Neural cell (in vitro differentiated cells): ENCODE measurements at regions not wholly inside any gene's neighbourhood (a gene's known extent, or its start where the extent isn't known, plus 50 kb on each side); places are given as distances from the start of the nearest gene placed in this dataset.

Experiments
- H2AFZ ChIP-seq: fragments of 200-600, 300-800 bp; sonication (generic), shearing (Covaris generic); 2 replicates; pipeline ENCODE4 v1.6.0; 2014; ENCODE audit warnings: low read depth, mild to moderate bottlenecking, antibody characterized with exemption, low read length, moderate library complexity
- H3F3A ChIP-seq: fragments of 200-600 bp; shearing (Covaris generic); 2 replicates; pipeline ENCODE4 v1.6.1; 2016; ENCODE audit warnings: mild to moderate bottlenecking, moderate library complexity, mixed read lengths, antibody characterized with exemption, low read length; ENCODE audit not compliant: insufficient read depth, poor library complexity, severe bottlenecking
- H3K27ac ChIP-seq: fragments of 200-600, 300-800 bp; sonication (generic), shearing (Covaris generic); 2 replicates; pipeline ENCODE4 v1.5.1; 2014; ENCODE audit warnings: mild to moderate bottlenecking, low read length, moderate library complexity
- H3K27me3 ChIP-seq: fragments of 300-800, 200-600 bp; sonication (generic), shearing (Covaris generic); 2 replicates; pipeline ENCODE4 v1.6.0; 2014; ENCODE audit warnings: mild to moderate bottlenecking, low read depth, low read length, moderate library complexity; ENCODE audit not compliant: insufficient read depth
- H3K36me3 ChIP-seq: fragments of 300-800, 200-600 bp; sonication (generic), shearing (Covaris generic); 2 replicates; pipeline ENCODE4 v1.5.1; 2014; ENCODE audit warnings: mild to moderate bottlenecking, antibody characterized with exemption, low read length, moderate library complexity; ENCODE audit not compliant: insufficient read depth
- H3K4me2 ChIP-seq: fragments of 300-800, 200-600 bp; sonication (generic), shearing (Covaris generic); 2 replicates; pipeline ENCODE4 v1.6.0; 2014; ENCODE audit warnings: mild to moderate bottlenecking, low read length
- H3K4me3 ChIP-seq: fragments of 300-800, 200-600 bp; sonication (generic), shearing (Covaris generic); 2 replicates; pipeline ENCODE4 v1.5.1; 2014; ENCODE audit warnings: mild to moderate bottlenecking, low read length, moderate library complexity
- H3K79me2 ChIP-seq: fragments of 200-600 bp; shearing (Covaris generic); replicated peaks from 2 replicates; pipeline ENCODE4 v1.6.0; 2014; ENCODE audit warnings: mild to moderate bottlenecking, low read length, moderate library complexity; ENCODE audit not compliant: insufficient read depth
- H3K9ac ChIP-seq: fragments of 300-800, 200-600 bp; sonication (generic), shearing (Covaris generic); 2 replicates; pipeline ENCODE4 v1.6.1; 2016; ENCODE audit warnings: mild to moderate bottlenecking, low read length, mixed read lengths
- H3K9me2 ChIP-seq: fragments of 200-600 bp; shearing (Covaris generic); 2 replicates; pipeline ENCODE4 v1.6.1; 2016; ENCODE audit warnings: mild to moderate bottlenecking, low read length, mixed read lengths; ENCODE audit not compliant: insufficient read depth
- H3K9me3 ChIP-seq: fragments of 200-600, 300-800 bp; sonication (generic), shearing (Covaris generic); 2 replicates; pipeline ENCODE4 v1.6.1; 2016; ENCODE audit warnings: mild to moderate bottlenecking, mixed run types, low read length, moderate library complexity, mixed read lengths
- H4K20me1 ChIP-seq: fragments of 200-600 bp; shearing (Covaris generic); 2 replicates; pipeline ENCODE4 v1.6.1; 2016; ENCODE audit warnings: mild to moderate bottlenecking, mixed run types; ENCODE audit not compliant: insufficient read depth
- EP300 ChIP-seq: fragments of 450-650 bp; conservative IDR thresholded peaks from 2 replicates; pipeline ENCODE4 v1.6.1; 2014; ENCODE audit warnings: antibody characterized with exemption, mild to moderate bottlenecking, moderate library complexity; ENCODE audit not compliant: poor library complexity, severe bottlenecking
- EZH2 ChIP-seq: fragments of 200-600, 300-800 bp; shearing (Covaris generic), sonication (generic); IDR thresholded peaks from 2 replicates; pipeline ENCODE4 v1.6.1; 2014; ENCODE audit warnings: antibody characterized with exemption, low read length, borderline replicate concordance, mild to moderate bottlenecking; ENCODE audit not compliant: insufficient read depth, poor library complexity, severe bottlenecking
- MXI1 ChIP-seq: fragments of 450-650 bp; conservative IDR thresholded peaks from 2 replicates; pipeline ENCODE4 v1.6.1; 2014; ENCODE audit warnings: antibody characterized with exemption, mild to moderate bottlenecking; ENCODE audit not compliant: poor library complexity, severe bottlenecking
- POLR2AphosphoS5 ChIP-seq: IDR thresholded peaks from 2 replicates; pipeline ENCODE4 v1.6.1; 2012
- RAD21 ChIP-seq: fragments of 450-650 bp; conservative IDR thresholded peaks from 2 replicates; pipeline ENCODE4 v1.6.1; 2014; ENCODE audit warnings: antibody characterized with exemption, mild to moderate bottlenecking, moderate library complexity
- SMC3 ChIP-seq: fragments of 450-650 bp; conservative IDR thresholded peaks from 2 replicates; pipeline ENCODE4 v1.6.1; 2014; ENCODE audit warnings: antibody characterized with exemption, mild to moderate bottlenecking, moderate library complexity; ENCODE audit not compliant: poor library complexity
- TAF1 ChIP-seq: IDR thresholded peaks from 2 replicates; pipeline ENCODE4 v1.6.1; 2012; ENCODE audit warnings: low read depth
- TF ChIP-seq, protein P1 (sequence below): IDR thresholded peaks from 2 replicates; pipeline ENCODE4 v1.6.1; 2012; ENCODE audit warnings: borderline replicate concordance
- TF ChIP-seq, protein P2 (sequence below): fragments of 450-650 bp; IDR thresholded peaks from 2 replicates; pipeline ENCODE4 v1.5.1; 2014; ENCODE audit warnings: antibody characterized with exemption, mild to moderate bottlenecking, moderate library complexity; ENCODE audit not compliant: poor library complexity, severe bottlenecking

DNA sequence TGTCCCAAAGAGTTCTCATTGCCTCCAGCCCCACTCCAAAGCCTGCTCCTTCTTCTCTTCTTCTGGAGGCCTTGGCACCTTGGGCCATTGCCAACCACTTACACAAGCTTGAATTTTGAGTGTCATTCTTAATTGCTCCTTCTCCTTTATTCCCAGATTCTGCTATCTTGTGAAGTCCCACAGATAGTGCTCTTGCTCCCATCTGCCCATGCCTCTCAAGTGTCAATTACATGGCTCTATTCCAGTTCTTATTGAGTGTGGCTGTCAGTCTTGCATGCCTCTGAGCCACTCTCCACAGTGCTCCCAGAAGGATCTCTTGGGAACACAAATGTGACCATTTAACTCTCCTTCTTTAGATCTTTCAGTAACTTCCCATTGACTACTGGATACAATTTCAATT, 117.3 kb upstream of the SFRP2 start:
- Histone ChIP-seq H3K4me2 (no peak overlapping the region), H3K27me3 (no peaks in the 10 kb centered on the region), H4K20me1 (no peaks in the 10 kb centered on the region), H3K36me3 (no peaks in the 10 kb centered on the region), H2AFZ (no peak overlapping the region), H3K27ac (no peak overlapping the region), H3K4me3 (no peak overlapping the region), H3K79me2 (no peaks in the 10 kb centered on the region), H3K9ac (no peak overlapping the region), H3F3A (no peaks in the 10 kb centered on the region), H3K9me3 (no peaks in the 10 kb centered on the region), H3K9me2 (no peaks in the 10 kb centered on the region)
- TF ChIP-seq MXI1 (no peak), RAD21 (no peak), EP300 (no peak), TAF1 (no peak), EZH2 (no peak), POLR2AphosphoS5 (no peak), SMC3 (no peak)
- TF ChIP-seq, protein P1, sequence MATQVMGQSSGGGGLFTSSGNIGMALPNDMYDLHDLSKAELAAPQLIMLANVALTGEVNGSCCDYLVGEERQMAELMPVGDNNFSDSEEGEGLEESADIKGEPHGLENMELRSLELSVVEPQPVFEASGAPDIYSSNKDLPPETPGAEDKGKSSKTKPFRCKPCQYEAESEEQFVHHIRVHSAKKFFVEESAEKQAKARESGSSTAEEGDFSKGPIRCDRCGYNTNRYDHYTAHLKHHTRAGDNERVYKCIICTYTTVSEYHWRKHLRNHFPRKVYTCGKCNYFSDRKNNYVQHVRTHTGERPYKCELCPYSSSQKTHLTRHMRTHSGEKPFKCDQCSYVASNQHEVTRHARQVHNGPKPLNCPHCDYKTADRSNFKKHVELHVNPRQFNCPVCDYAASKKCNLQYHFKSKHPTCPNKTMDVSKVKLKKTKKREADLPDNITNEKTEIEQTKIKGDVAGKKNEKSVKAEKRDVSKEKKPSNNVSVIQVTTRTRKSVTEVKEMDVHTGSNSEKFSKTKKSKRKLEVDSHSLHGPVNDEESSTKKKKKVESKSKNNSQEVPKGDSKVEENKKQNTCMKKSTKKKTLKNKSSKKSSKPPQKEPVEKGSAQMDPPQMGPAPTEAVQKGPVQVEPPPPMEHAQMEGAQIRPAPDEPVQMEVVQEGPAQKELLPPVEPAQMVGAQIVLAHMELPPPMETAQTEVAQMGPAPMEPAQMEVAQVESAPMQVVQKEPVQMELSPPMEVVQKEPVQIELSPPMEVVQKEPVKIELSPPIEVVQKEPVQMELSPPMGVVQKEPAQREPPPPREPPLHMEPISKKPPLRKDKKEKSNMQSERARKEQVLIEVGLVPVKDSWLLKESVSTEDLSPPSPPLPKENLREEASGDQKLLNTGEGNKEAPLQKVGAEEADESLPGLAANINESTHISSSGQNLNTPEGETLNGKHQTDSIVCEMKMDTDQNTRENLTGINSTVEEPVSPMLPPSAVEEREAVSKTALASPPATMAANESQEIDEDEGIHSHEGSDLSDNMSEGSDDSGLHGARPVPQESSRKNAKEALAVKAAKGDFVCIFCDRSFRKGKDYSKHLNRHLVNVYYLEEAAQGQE = no peak
- TF ChIP-seq, protein P2, sequence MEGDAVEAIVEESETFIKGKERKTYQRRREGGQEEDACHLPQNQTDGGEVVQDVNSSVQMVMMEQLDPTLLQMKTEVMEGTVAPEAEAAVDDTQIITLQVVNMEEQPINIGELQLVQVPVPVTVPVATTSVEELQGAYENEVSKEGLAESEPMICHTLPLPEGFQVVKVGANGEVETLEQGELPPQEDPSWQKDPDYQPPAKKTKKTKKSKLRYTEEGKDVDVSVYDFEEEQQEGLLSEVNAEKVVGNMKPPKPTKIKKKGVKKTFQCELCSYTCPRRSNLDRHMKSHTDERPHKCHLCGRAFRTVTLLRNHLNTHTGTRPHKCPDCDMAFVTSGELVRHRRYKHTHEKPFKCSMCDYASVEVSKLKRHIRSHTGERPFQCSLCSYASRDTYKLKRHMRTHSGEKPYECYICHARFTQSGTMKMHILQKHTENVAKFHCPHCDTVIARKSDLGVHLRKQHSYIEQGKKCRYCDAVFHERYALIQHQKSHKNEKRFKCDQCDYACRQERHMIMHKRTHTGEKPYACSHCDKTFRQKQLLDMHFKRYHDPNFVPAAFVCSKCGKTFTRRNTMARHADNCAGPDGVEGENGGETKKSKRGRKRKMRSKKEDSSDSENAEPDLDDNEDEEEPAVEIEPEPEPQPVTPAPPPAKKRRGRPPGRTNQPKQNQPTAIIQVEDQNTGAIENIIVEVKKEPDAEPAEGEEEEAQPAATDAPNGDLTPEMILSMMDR = no peak

DNA sequence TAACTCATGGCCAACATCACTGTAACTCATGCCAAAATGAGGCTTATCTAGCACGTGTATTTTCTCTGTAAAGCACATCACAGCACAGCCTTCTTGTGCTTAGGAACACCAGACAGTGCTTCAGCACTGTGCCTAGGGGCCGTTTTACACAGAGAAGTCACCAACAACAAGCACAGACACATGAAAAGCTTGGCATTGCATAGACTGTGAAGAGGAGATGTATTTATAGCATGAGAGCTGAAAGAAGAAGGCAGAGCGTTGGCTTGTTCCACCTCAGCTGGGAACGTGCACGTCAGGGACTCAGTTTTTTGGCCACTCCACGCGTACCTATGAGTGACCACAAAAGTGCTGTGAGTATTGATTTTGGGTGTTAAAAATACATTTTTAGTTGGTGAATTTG, 116.3 kb upstream of the SFRP2 start:
- Histone ChIP-seq H3K4me2 (no peak overlapping the region), H3K27ac (no peak overlapping the region), H3K9ac (no peak overlapping the region), H3K9me2 (no peaks in the 10 kb centered on the region), H3K36me3 (no peaks in the 10 kb centered on the region), H3K79me2 (no peaks in the 10 kb centered on the region), H3K9me3 (no peaks in the 10 kb centered on the region), H2AFZ (no peak overlapping the region), H3F3A (no peaks in the 10 kb centered on the region), H4K20me1 (no peaks in the 10 kb centered on the region), H3K4me3 (no peak overlapping the region), H3K27me3 (no peaks in the 10 kb centered on the region)
- TF ChIP-seq EZH2 = no peak
- TF ChIP-seq TAF1 = no peak
- no peak for TF ChIP-seq SMC3
- TF ChIP-seq EP300 = no peak
- TF ChIP-seq, protein P1 = no peak
